ENCODE measurements at regions not wholly inside any gene's neighbourhood (a gene's known extent, or its start where the extent isn't known, plus 50 kb on each side); places are given as distances from the start of the nearest gene placed in this dataset.
"Not testable (repeated sequence)": the region's sequence is repeated elsewhere in the genome, so short reads cannot be mapped to it uniquely, and the experiment has no call there.

DNA sequence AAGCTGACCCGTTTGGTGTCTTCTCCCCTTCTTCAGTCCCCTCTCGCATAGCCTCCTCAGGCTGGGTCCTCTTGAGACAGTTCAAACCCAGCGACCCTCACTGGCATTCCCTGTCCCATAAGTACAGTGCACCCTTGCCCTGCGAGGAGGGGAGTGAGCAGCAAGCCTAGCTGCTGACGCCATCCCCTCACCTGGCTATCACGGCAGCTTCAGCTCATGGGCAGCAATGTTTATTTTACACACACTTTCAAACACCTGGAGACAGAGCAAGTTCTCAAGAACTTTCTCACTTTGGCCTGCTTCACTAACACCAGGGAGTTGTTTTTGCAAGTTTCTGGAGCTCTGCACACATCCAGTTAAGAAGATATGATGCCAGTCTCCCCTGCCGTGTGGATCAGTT lies 189.6 kb upstream of the E2F8 start:
- DNase-seq (no peak), ATAC-seq (no peak)
- intact Hi-C loops (cut with DNase I) = no loop called here

DNA sequence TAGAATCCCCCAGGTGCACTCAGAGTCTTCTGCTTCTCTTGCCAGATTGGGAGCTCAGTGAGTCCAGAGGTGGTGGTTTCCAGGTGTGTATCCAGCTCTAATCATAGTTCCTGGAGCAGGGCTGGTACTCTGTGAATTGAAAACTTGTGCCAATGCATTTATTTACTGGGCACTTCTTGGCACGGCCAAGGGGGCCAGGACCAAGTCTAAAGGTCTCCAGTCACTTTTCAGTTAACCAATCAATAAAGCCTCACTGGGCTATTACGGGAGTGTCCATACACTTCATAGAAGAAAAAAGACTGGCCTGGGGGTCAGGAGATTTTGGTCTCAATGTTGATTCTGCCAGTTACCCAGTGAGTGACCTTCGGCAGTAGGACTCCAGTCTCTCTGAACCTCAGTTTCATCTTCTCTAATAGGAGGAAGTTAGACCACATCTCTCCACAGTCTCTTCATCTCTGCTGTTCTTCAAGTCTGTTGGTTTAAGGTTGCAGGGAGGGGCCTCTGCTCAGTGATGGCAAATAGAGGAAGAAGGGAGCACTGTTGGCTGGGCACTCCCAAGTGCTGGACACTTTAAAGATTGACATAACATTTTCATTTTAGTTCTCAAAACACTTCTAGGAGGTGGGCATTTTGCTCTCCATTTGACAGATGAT lies 188.5 kb upstream of the E2F8 start:
- DNase-seq (no peak), ATAC-seq (no peak)

GRCh38 chr11:19428206-19429002 lies 187.7 kb upstream of the E2F8 start:
- intact Hi-C loops (cut with DNase I) = no loop called here
- DNase-seq (no peak), ATAC-seq (peak in 1 of 2 donors; percentile 61)

More for the DNA sequence above, 188.5 kb upstream of the E2F8 start:
- intact Hi-C loops (cut with DNase I) = no loop called here

- ATAC-seq = no peak
- no peak for DNase-seq
- intact Hi-C loops (cut with DNase I) = no loop called here
These were observed 186.1 kb upstream of the E2F8 start for GRCh38 chr11:19426756-19427403.

- peak in 1 of 2 donors; percentile 23 for ATAC-seq
- intact Hi-C loops (cut with DNase I) = no loop called here
These were observed 185.4 kb upstream of the E2F8 start for GRCh38 chr11:19426011-19426755.

DNA sequence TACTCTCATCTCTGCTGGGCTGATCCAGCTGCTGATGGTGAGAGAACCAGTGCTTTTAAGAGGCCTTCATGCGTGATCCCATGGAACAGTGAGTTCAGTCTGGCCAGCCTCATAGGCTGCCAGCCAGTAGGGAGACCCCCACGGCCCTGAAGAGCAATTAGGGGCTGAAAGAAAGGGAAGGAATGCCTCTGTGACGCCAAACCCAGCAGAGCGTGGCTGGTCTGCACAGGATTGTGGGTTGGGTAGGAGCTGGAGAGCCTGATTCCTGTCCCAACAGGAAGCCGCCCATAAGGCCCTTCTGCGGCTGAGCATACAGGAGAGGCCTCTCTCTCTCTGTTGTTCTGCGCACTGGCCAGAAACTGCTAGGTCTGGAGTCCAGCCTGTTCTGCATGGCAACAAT lies 181.5 kb upstream of the E2F8 start:
- ATAC-seq = no peak
- intact Hi-C loops (cut with DNase I) = no loop called here
- DNase-seq = no peak

More at GRCh38 chr11:19426011-19426755, 185.4 kb upstream of the E2F8 start:
- DNase-seq = no peak

DNA sequence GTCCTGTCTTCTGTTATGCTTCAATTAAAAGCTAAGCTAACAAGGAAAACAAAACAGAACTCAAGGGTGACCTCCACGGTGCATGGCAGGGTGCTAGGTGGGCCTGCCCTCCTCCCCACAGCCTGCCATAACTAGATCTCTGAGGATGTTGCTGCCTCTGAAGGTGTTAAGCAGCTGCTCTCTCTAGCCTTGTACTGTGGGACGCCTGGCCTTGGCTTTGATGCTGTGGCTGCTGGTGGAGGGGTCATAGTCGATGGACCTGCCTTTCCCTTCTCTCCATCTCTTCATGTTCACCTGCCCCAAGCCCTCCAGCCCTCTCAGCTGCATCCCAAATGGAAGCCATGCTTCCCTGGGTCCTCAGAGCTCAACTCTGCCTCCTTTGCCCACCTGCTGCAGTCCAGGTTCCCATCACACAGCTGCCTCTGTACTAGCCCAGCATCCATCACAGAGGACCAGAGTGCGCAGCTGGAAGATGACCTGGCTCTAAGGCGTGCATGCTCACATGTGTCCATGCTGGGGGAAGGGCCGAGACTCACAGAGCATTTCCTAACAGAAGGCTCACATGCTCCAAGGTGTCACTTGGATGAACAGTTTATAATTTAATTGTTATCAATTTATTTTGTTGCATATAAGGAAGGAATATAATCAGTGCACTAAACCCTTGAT lies 180.3 kb upstream of the E2F8 start:
- no peak for DNase-seq
- intact Hi-C loops (cut with DNase I) = no loop called here
- no peak for ATAC-seq

DNA sequence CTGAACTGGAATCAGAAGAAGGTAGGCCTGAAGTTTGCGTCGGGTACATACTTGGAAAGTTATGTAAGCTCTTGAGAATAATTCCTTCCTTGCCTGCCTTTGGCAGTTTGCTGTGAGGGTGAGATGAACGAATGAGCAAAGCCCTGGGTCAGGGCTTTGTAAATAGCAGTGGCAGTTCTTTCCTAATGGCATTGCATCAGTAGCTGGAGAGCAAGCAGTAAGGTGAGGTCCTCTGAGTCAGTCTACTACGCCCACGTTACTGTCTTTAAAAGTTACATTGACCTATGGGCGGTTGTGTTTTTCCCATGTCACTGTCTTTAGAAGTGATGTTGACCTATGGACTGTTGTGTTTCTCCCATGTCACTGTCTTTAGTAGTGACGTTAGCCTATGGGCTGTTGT lies 179.1 kb upstream of the E2F8 start:
- intact Hi-C loops (cut with DNase I) = no loop called here
- ATAC-seq (peak in 1 of 2 donors; percentile 93), DNase-seq (no peak)

GRCh38 chr11:19419021-19419750 lies 178.4 kb upstream of the E2F8 start:
- peak; percentile 53 to 81 for ATAC-seq
- intact Hi-C loops (cut with DNase I) = no loop called here
- no peak for DNase-seq

GRCh38 chr11:19418221-19418620 lies 177.5 kb upstream of the E2F8 start:
- intact Hi-C loops (cut with DNase I) = no loop called here
- ATAC-seq = no peak
- DNase-seq = no peak

DNA sequence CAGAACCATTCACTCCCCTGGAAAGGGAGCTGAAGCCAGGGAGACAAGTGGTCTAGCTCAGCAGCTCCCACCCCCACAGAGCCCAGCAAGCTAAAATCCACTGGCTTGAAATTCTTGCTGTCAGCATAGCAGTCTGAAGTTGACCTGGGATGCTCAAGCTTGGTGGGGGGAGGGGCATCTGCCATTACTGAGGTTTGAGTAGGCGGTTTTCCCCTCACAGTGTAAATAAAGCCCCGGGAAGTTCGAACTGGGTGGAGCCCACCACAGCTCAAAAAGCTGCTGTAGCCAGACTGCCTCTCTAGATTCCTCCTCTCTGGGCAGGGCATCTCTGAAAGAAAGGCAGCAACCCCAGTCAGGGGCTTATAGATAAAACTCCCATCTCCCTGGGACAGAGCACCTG lies 171.3 kb upstream of the E2F8 start:
- DNase-seq; ATAC-seq; intact Hi-C loops (cut with DNase I): not testable (repeated sequence)

DNA sequence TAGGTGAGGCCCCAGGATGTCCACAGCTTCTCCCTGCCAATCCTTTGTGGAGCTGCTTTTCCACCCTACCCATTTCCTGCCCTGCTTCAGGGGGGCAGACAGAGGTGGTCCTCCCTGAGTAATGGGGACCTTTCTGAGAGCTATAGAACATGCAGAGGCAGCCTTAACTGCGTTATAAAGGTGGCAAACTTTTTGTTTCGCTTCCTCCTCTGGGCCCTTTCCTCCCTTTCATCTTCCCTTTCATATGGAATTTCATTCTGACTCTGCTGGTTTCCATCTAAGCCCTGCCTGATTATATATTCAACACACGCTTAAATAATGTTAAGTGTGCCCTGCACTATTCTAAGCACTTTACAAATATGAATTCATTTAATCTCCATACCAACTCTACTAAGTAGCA lies 169.3 kb upstream of the E2F8 start:
- DNase-seq (no peak), ATAC-seq (no peak)
- intact Hi-C loops (cut with DNase I) = no loop called here

GRCh38 chr11:19409307-19409706 lies 168.6 kb upstream of the E2F8 start:
- DNase-seq (no peak), ATAC-seq (peak in 1 of 2 donors; percentile 75)
- intact Hi-C loops (cut with DNase I) = no loop called here

- DNase-seq (no peak), ATAC-seq (no peak)
- intact Hi-C loops (cut with DNase I) = no loop called here
These were observed 167.0 kb upstream of the E2F8 start for GRCh38 chr11:19407677-19408270.

GRCh38 chr11:19405966-19406365 lies 165.2 kb upstream of the E2F8 start:
- ATAC-seq (no peak), DNase-seq (no peak)
- intact Hi-C loops (cut with DNase I) = no loop called here

DNA sequence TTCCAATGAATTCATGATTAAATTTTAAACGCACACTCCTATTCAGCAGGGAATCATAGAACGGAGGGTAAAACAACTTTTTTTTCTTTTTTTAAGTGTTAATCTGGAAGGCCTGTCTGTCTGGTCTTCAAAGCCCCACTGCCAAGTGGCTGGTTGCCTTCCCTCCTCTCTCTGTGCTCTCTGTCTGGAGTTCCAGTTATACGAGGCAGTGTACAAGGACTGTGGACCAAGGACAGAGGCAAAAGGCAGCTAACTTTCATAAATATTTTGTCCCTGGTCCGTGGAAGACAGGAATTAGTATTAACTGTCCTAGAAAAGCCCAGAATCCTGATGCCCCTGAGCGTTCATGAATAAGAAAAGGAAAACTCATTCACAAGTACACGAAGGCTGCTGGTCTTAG lies 164.0 kb upstream of the E2F8 start:
- DNase-seq (no peak), ATAC-seq (no peak)
- intact Hi-C loops (cut with DNase I) = no loop called here

- intact Hi-C loops (cut with DNase I) = no loop called here
- ATAC-seq = no peak
- DNase-seq = no peak
These were observed 162.6 kb upstream of the E2F8 start for GRCh38 chr11:19403196-19403895.

GRCh38 chr11:19400296-19400695 lies 159.6 kb upstream of the E2F8 start:
- DNase-seq (no peak), ATAC-seq (no peak)
- intact Hi-C loops (cut with DNase I) = no loop called here

All from left cardiac atrium (tissue), 4 donors.